Neural cell (in vitro differentiated cells): ENCODE measurements at regions not wholly inside any gene's neighbourhood (a gene's known extent, or its start where the extent isn't known, plus 50 kb on each side); places are given as distances from the start of the nearest gene placed in this dataset.

Source experiments
- H2AFZ ChIP-seq: fragments of 200-600, 300-800 bp; sonication (generic), shearing (Covaris generic); 2 replicates; pipeline ENCODE4 v1.6.0; 2014; ENCODE audit warnings: low read depth, mild to moderate bottlenecking, antibody characterized with exemption, low read length, moderate library complexity
- H3F3A ChIP-seq: fragments of 200-600 bp; shearing (Covaris generic); 2 replicates; pipeline ENCODE4 v1.6.1; 2016; ENCODE audit warnings: mild to moderate bottlenecking, moderate library complexity, mixed read lengths, antibody characterized with exemption, low read length; ENCODE audit not compliant: insufficient read depth, poor library complexity, severe bottlenecking
- H3K27ac ChIP-seq: fragments of 200-600, 300-800 bp; sonication (generic), shearing (Covaris generic); 2 replicates; pipeline ENCODE4 v1.5.1; 2014; ENCODE audit warnings: mild to moderate bottlenecking, low read length, moderate library complexity
- H3K27me3 ChIP-seq: fragments of 300-800, 200-600 bp; sonication (generic), shearing (Covaris generic); 2 replicates; pipeline ENCODE4 v1.6.0; 2014; ENCODE audit warnings: mild to moderate bottlenecking, low read depth, low read length, moderate library complexity; ENCODE audit not compliant: insufficient read depth
- H3K36me3 ChIP-seq: fragments of 300-800, 200-600 bp; sonication (generic), shearing (Covaris generic); 2 replicates; pipeline ENCODE4 v1.5.1; 2014; ENCODE audit warnings: mild to moderate bottlenecking, antibody characterized with exemption, low read length, moderate library complexity; ENCODE audit not compliant: insufficient read depth
- H3K4me2 ChIP-seq: fragments of 300-800, 200-600 bp; sonication (generic), shearing (Covaris generic); 2 replicates; pipeline ENCODE4 v1.6.0; 2014; ENCODE audit warnings: mild to moderate bottlenecking, low read length
- H3K4me3 ChIP-seq: fragments of 300-800, 200-600 bp; sonication (generic), shearing (Covaris generic); 2 replicates; pipeline ENCODE4 v1.5.1; 2014; ENCODE audit warnings: mild to moderate bottlenecking, low read length, moderate library complexity
- H3K79me2 ChIP-seq: fragments of 200-600 bp; shearing (Covaris generic); replicated peaks from 2 replicates; pipeline ENCODE4 v1.6.0; 2014; ENCODE audit warnings: mild to moderate bottlenecking, low read length, moderate library complexity; ENCODE audit not compliant: insufficient read depth
- H3K9ac ChIP-seq: fragments of 300-800, 200-600 bp; sonication (generic), shearing (Covaris generic); 2 replicates; pipeline ENCODE4 v1.6.1; 2016; ENCODE audit warnings: mild to moderate bottlenecking, low read length, mixed read lengths
- H3K9me2 ChIP-seq: fragments of 200-600 bp; shearing (Covaris generic); 2 replicates; pipeline ENCODE4 v1.6.1; 2016; ENCODE audit warnings: mild to moderate bottlenecking, low read length, mixed read lengths; ENCODE audit not compliant: insufficient read depth
- H3K9me3 ChIP-seq: fragments of 200-600, 300-800 bp; sonication (generic), shearing (Covaris generic); 2 replicates; pipeline ENCODE4 v1.6.1; 2016; ENCODE audit warnings: mild to moderate bottlenecking, mixed run types, low read length, moderate library complexity, mixed read lengths
- H4K20me1 ChIP-seq: fragments of 200-600 bp; shearing (Covaris generic); 2 replicates; pipeline ENCODE4 v1.6.1; 2016; ENCODE audit warnings: mild to moderate bottlenecking, mixed run types; ENCODE audit not compliant: insufficient read depth
- CTCF ChIP-seq: fragments of 450-650 bp; IDR thresholded peaks from 2 replicates; pipeline ENCODE4 v1.5.1; 2014; ENCODE audit warnings: antibody characterized with exemption, mild to moderate bottlenecking, moderate library complexity; ENCODE audit not compliant: poor library complexity, severe bottlenecking
- EP300 ChIP-seq: fragments of 450-650 bp; conservative IDR thresholded peaks from 2 replicates; pipeline ENCODE4 v1.6.1; 2014; ENCODE audit warnings: antibody characterized with exemption, mild to moderate bottlenecking, moderate library complexity; ENCODE audit not compliant: poor library complexity, severe bottlenecking
- EZH2 ChIP-seq: fragments of 200-600, 300-800 bp; shearing (Covaris generic), sonication (generic); IDR thresholded peaks from 2 replicates; pipeline ENCODE4 v1.6.1; 2014; ENCODE audit warnings: antibody characterized with exemption, low read length, borderline replicate concordance, mild to moderate bottlenecking; ENCODE audit not compliant: insufficient read depth, poor library complexity, severe bottlenecking
- MXI1 ChIP-seq: fragments of 450-650 bp; conservative IDR thresholded peaks from 2 replicates; pipeline ENCODE4 v1.6.1; 2014; ENCODE audit warnings: antibody characterized with exemption, mild to moderate bottlenecking; ENCODE audit not compliant: poor library complexity, severe bottlenecking
- POLR2AphosphoS5 ChIP-seq: IDR thresholded peaks from 2 replicates; pipeline ENCODE4 v1.6.1; 2012
- RAD21 ChIP-seq: fragments of 450-650 bp; conservative IDR thresholded peaks from 2 replicates; pipeline ENCODE4 v1.6.1; 2014; ENCODE audit warnings: antibody characterized with exemption, mild to moderate bottlenecking, moderate library complexity
- REST ChIP-seq: IDR thresholded peaks from 2 replicates; pipeline ENCODE4 v1.6.1; 2012; ENCODE audit warnings: borderline replicate concordance
- SMC3 ChIP-seq: fragments of 450-650 bp; conservative IDR thresholded peaks from 2 replicates; pipeline ENCODE4 v1.6.1; 2014; ENCODE audit warnings: antibody characterized with exemption, mild to moderate bottlenecking, moderate library complexity; ENCODE audit not compliant: poor library complexity
- TAF1 ChIP-seq: IDR thresholded peaks from 2 replicates; pipeline ENCODE4 v1.6.1; 2012; ENCODE audit warnings: low read depth

GRCh38 chr18:39414009-39414700 is 1848.6 kb upstream of the CELF4 start:
- no peaks in the 10 kb centered on the region for H3K27me3 ChIP-seq
- no peak overlapping the region for H3K9ac ChIP-seq

DNA sequence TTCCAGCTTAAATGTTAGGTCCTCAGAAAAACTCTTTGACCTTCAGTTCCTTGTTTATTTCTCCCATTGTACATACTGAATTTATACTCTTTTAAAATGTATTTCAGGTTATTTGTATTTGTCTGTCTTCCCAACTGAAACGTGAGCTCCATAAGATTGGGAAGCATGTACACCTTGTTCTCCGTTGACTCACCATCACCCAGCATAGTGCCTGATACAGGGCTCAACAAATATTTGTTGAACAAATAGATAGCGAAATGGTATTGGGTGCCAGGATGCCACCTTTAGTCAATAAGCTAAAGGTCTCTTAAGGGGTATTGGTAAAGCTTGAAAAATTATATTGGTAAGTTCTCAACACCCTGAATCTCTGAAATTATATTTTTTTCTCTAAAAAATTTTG is 1841.3 kb upstream of the CELF4 start:
- Histone ChIP-seq H3K27me3 (no peaks in the 10 kb centered on the region), H3K4me2 (no peak overlapping the region), H3K79me2 (no peaks in the 10 kb centered on the region), H3K9me2 (no peaks in the 10 kb centered on the region), H3F3A (no peaks in the 10 kb centered on the region), H3K4me3 (no peak overlapping the region), H3K9me3 (no peaks in the 10 kb centered on the region), H3K27ac (no peak overlapping the region), H3K9ac (no peak overlapping the region), H2AFZ (no peak overlapping the region), H4K20me1 (no peaks in the 10 kb centered on the region), H3K36me3 (no peaks in the 10 kb centered on the region)
- TF ChIP-seq MXI1 (no peak), REST (no peak), RAD21 (no peak), CTCF (no peak), POLR2AphosphoS5 (no peak), EP300 (no peak)

More at GRCh38 chr18:39414009-39414700, 1848.6 kb upstream of the CELF4 start:
- Histone ChIP-seq H3K4me2 (no peak overlapping the region), H4K20me1 (no peaks in the 10 kb centered on the region), H3K4me3 (no peak overlapping the region), H3K9me3 (no peaks in the 10 kb centered on the region), H3K27ac (no peak overlapping the region), H3F3A (no peaks in the 10 kb centered on the region), H3K79me2 (no peaks in the 10 kb centered on the region), H3K36me3 (no peaks in the 10 kb centered on the region), H2AFZ (no peak overlapping the region), H3K9me2 (no peaks in the 10 kb centered on the region)
- no peak for TF ChIP-seq MXI1
- no peak for TF ChIP-seq CTCF
- TF ChIP-seq POLR2AphosphoS5, result no peak
- TF ChIP-seq RAD21, result no peak
- no peak for TF ChIP-seq REST
- no peak for TF ChIP-seq EP300
- no peak for TF ChIP-seq TAF1
- TF ChIP-seq EZH2, result no peak
- TF ChIP-seq SMC3, result no peak
